Retinal pigment epithelial cell (primary cell): ENCODE measurements at regions not wholly inside any gene's neighbourhood (a gene's known extent, or its start where the extent isn't known, plus 50 kb on each side); places are given as distances from the start of the nearest gene placed in this dataset.

ENCODE experiments used
- DNase-seq: peaks from one replicate; pipeline ENCODE4 v3.0.0-alpha.2; 2010; ENCODE audit warnings: low read depth
- H3K4me3 ChIP-seq: 2 replicates; pipeline ENCODE4 v1.5.1; 2011; ENCODE audit warnings: mild to moderate bottlenecking, low read length, control low read depth, moderate library complexity
- TF ChIP-seq, protein P1 (sequence below): conservative IDR thresholded peaks from 2 replicates; pipeline ENCODE4 v1.5.1; 2011; ENCODE audit warnings: low read depth, low read length, control low read depth, inconsistent platforms

DNA sequence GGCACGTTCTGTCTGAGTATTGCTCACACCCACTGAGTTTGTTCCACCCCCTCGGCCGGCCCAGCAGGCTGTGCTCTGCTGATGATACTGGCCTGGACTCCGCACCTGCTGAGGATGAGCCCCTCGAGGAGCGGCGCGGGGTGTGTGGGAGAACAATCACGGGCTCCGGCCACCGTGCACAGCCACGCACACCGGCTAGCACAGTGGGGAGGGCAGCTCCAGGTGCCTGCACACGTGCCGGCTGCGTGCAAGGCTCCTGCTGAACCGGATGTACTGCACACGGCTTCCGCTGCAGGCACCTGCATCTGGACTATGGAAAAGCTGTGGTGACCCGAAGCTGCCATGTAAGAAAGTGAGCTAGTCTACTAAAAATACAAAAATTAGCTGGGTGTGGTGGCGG lies 485.2 kb upstream of the CDH9 start:
- DNase-seq = no peak
- TF ChIP-seq, protein P1, sequence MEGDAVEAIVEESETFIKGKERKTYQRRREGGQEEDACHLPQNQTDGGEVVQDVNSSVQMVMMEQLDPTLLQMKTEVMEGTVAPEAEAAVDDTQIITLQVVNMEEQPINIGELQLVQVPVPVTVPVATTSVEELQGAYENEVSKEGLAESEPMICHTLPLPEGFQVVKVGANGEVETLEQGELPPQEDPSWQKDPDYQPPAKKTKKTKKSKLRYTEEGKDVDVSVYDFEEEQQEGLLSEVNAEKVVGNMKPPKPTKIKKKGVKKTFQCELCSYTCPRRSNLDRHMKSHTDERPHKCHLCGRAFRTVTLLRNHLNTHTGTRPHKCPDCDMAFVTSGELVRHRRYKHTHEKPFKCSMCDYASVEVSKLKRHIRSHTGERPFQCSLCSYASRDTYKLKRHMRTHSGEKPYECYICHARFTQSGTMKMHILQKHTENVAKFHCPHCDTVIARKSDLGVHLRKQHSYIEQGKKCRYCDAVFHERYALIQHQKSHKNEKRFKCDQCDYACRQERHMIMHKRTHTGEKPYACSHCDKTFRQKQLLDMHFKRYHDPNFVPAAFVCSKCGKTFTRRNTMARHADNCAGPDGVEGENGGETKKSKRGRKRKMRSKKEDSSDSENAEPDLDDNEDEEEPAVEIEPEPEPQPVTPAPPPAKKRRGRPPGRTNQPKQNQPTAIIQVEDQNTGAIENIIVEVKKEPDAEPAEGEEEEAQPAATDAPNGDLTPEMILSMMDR = no peak
- H3K4me3 ChIP-seq = no peak overlapping the region

DNA sequence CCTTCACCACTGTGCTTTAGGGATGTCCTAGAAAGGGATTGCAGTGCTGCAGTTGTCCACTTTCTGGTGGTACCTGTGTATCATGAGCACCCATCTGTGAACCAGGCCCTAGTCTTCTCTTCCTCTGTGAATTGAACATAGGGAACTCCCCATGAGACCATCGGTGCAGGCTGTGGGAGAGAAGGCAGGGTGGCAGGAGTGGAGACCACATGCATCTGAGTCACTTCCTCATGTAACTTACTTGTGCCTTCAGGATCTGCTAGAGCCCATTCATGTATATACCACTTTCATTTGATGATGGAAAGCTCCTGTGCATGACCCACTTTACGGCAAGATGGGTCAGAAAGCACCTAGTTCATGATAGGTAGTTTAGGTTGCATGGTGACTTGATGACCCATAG lies 478.1 kb upstream of the CDH9 start:
- no peak overlapping the region for H3K4me3 ChIP-seq
- DNase-seq = no peak
- TF ChIP-seq, protein P1 = no peak

DNA sequence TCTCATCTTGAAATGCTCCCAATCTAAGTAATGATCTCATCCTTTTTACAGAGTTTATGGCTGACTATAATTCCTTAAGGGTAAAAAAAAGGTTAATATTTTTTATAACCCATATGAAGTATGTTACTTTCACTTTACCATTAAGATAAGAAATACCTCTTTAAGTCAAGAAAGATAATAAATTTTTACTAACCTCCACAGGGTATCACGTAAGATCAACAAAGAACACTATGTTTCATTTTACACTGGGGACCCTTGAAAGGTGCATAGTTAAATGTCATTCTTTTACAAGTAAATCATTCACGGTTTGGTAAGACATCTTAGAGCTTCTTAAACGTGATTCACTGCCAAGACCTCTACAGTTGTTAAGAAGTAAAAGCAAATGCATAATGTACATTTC lies 472.7 kb upstream of the CDH9 start:
- TF ChIP-seq, protein P1 = no peak
- no peak overlapping the region for H3K4me3 ChIP-seq
- DNase-seq = no peak

DNA sequence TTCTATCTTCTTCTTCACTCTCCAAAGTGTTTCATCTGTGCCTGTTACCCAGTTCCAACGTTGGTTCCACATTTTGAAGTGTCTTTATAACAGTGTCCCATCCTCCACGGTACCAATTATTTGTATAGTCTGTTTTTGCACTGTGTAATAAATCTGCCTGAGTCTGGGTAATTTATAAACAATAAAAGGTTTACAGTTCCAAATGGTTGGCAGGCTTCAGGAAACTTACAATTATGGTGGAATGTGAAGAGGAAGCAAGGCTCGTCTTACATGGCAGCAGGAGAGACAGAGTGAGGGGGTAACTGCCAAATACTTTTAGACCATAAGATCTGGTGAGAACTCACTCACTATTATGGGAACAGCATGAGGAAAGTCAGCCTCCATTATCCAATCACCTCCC lies 465.4 kb upstream of the CDH9 start:
- TF ChIP-seq, protein P1 = no peak
- no peak overlapping the region for H3K4me3 ChIP-seq
- no peak for DNase-seq

DNA sequence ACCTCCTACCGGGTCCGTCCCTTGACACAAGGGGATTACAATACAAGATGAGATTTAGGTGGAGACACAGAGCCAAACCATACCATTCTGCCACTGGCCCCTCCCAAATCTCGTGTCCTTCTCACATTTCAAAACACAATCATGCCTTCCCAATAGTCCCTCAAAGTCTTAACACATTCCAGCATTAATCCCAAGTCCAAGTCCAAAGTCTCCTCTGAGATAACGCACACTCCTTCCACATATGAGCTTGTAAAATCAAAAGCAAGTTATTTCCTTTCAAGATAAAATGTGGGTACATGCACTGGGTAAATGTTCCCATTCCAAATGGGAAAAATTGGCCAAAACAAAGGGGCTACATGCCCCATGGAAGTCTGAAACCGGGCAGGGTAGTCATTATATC lies 463.9 kb upstream of the CDH9 start:
- no peak overlapping the region for H3K4me3 ChIP-seq
- TF ChIP-seq, protein P1 = no peak
- no peak for DNase-seq

DNA sequence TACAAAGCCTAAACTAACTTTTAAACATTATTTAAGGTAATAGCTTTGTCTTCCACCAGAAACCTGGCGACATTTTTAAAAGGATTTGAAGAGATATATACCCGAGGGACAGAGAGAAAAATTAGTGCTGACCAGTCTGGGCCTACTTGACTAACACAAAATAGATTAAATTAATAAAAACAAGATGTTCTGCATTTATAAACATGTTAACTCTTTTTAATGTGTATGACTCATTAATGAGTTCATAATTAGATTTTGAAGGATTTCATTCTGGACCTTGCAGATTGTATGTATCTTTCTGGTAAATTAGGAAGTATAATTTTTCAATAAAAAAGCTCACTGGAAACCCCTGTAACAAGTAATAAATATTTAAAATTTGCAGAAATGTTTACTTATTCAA lies 459.1 kb upstream of the CDH9 start:
- DNase-seq = no peak
- TF ChIP-seq, protein P1 = no peak
- H3K4me3 ChIP-seq = no peak overlapping the region

DNA sequence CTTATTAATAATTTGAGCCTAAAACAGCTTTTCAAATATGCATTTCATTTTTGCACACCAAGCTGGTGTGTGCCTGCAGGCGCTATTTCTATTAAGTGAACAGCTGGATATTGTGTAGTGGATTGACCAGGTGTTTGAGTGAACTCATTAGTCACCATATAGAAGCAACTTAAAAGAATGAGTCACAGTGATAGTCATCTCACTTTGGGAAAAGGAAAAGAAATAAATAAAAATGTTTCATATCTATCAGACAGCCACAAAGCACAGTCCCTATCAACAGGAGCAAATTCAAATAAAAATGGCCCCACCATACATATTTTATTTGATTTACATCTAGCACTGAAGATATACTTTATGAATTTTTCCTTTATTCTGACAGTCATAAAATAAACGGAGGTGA lies 456.5 kb upstream of the CDH9 start:
- no peak overlapping the region for H3K4me3 ChIP-seq
- DNase-seq = no peak
- TF ChIP-seq, protein P1 = no peak
